K562 (cell line): ENCODE measurements at regions not wholly inside any gene's neighbourhood (a gene's known extent, or its start where the extent isn't known, plus 50 kb on each side); places are given as distances from the start of the nearest gene placed in this dataset.

Experiments
- ATAC-seq: fragments of 200-7000 bp; cut with Tn5 transposase; 3 replicates; pipeline ENCODE4 v1.9.1; 2020; ENCODE audit warnings: moderate library complexity
- BruUV-seq: library from RNA; stranded (reverse); fragments of 400-500 nt; replicated peaks from 2 replicates; lab custom pipeline; 2021; lab: Mats Ljungman, UMichigan
- CTCF ChIA-PET: fragments of 300-600 bp; formaldehyde crosslinking; extraction: SDS; loops from one replicate; lab custom pipeline; 2021; ENCODE audit warnings: low intra/inter-chr PET ratio; lab: Yijun Ruan, JAX
- POLR2A ChIA-PET: fragments of 300-600, 350-650 bp; sonication (Branson Sonifier 250); formaldehyde crosslinking; extraction: SDS; loops from one replicate; lab custom pipeline; 2021; ENCODE audit warnings: antibody characterized with exemption, inconsistent platforms; lab: Yijun Ruan, JAX
- DNase-seq, 4 experiments: peaks; one replicate each; pipeline versions ENCODE4 v3.0.0 to v3.0.0-alpha.2; 2011 to 2018; ENCODE audit warnings: low spot score in 3 of 4, mixed read lengths in 3 of 4; ENCODE audit errors: extremely low read depth in 1 of 4
- FAIRE-seq: peaks from 2 replicates; lab custom pipeline; 2011; peaks lifted over from hg19 to GRCh38; lab: Jason Lieb, UNC
- H2AFZ ChIP-seq: 2 replicates; pipeline ENCODE4 v1.6.0; 2011; ENCODE audit warnings: low read depth, low read length, control low read depth, inconsistent platforms
- H3K27ac ChIP-seq: fragments of 200-600 bp; 3 replicates; pipeline ENCODE4 v1.8.0; 2011; ENCODE audit warnings: low read depth, mild to moderate bottlenecking, control low read depth, inconsistent platforms, low read length, moderate library complexity, mixed read lengths; ENCODE audit errors: extremely low read depth
- H3K27me3 ChIP-seq, 2 experiments: fragments of 300-600 bp in 1 of 2; 2 replicates in 1 of 2; 3 replicates in 1 of 2; pipeline versions ENCODE4 v1.6.0 to v1.8.0; 2011; ENCODE audit warnings: inconsistent platforms in 2 of 2, low read length in 2 of 2, mild to moderate bottlenecking in 1 of 2, mixed read lengths in 1 of 2, moderate library complexity in 1 of 2; ENCODE audit not compliant: control insufficient read depth in 2 of 2, insufficient read depth in 2 of 2
- H3K36me3 ChIP-seq: fragments of 300-600 bp; 3 replicates; pipeline ENCODE4 v1.8.0; 2011; ENCODE audit warnings: mild to moderate bottlenecking, low read length, inconsistent platforms; ENCODE audit not compliant: control insufficient read depth, insufficient read depth
- H3K4me1 ChIP-seq, 2 experiments: fragments of 200-600 bp in 1 of 2; replicated peaks in 1 of 2; 2 replicates in 1 of 2; 3 replicates in 1 of 2; pipeline versions ENCODE4 v1.5.1 to v1.8.0; 2011; ENCODE audit warnings: inconsistent platforms in 2 of 2, low read length in 2 of 2, mild to moderate bottlenecking in 1 of 2, mixed read lengths in 1 of 2, moderate library complexity in 1 of 2; ENCODE audit not compliant: control insufficient read depth in 2 of 2, insufficient read depth in 2 of 2
- H3K4me2 ChIP-seq: 2 replicates; pipeline ENCODE4 v1.6.1; 2011; ENCODE audit warnings: low read length, control low read depth, inconsistent platforms, mixed read lengths; ENCODE audit not compliant: insufficient read depth
- H3K4me3 ChIP-seq: fragments of 200-600 bp; sonication (generic), shearing (Covaris generic); 2 replicates; pipeline ENCODE4 v1.5.1; 2016; ENCODE audit warnings: control low read depth, inconsistent platforms
- H3K79me2 ChIP-seq: fragments of 200-600 bp; 3 replicates; pipeline ENCODE4 v1.8.0; 2011; ENCODE audit warnings: low read length, inconsistent platforms; ENCODE audit not compliant: control insufficient read depth, insufficient read depth
- H3K9ac ChIP-seq, 2 experiments: 2 replicates each; pipeline versions ENCODE4 v1.6.0 to v1.6.1; 2011; ENCODE audit warnings: low read depth in 2 of 2, low read length in 2 of 2, control low read depth in 1 of 2, inconsistent platforms in 1 of 2, mild to moderate bottlenecking in 1 of 2, mixed read lengths in 1 of 2; ENCODE audit not compliant: insufficient read depth in 1 of 2
- H3K9me1 ChIP-seq: one replicate; pipeline ENCODE4 v1.6.0; 2011; ENCODE audit warnings: inconsistent platforms, mild to moderate bottlenecking, low read length, moderate library complexity; ENCODE audit not compliant: control insufficient read depth, insufficient read depth
- H3K9me3 ChIP-seq: replicated peaks from 2 replicates; pipeline ENCODE4 v1.5.1; 2011; ENCODE audit warnings: low read depth, low read length, inconsistent platforms; ENCODE audit not compliant: control insufficient read depth, insufficient read depth
- H4K20me1 ChIP-seq: replicated peaks from 2 replicates; pipeline ENCODE4 v1.6.1; 2011; ENCODE audit warnings: low read length, inconsistent platforms, mixed read lengths; ENCODE audit not compliant: control insufficient read depth, insufficient read depth
- ADNP ChIP-seq: fragments of 200-800 bp; sonication (Bioruptor generic); IDR thresholded peaks from 2 replicates; pipeline ENCODE4 v1.6.1; 2016; ENCODE audit warnings: missing genetic modification characterization, missing compliant biosample characterization
- DPF2 ChIP-seq: fragments of 450-650 bp; IDR thresholded peaks from 2 replicates; pipeline ENCODE4 v1.6.1; 2016
- IRF2 ChIP-seq: sonication (generic); formaldehyde crosslinking; IDR thresholded peaks from 2 replicates; pipeline ENCODE4 v1.8.1; 2022; ENCODE audit warnings: mild to moderate bottlenecking, missing genetic modification reagents
- NBN ChIP-seq: fragments of 450-650 bp; IDR thresholded peaks from 2 replicates; pipeline ENCODE4 v1.6.1; 2016; ENCODE audit warnings: low read depth, mild to moderate bottlenecking
- OTX1 ChIP-seq: fragments of 450-650 bp; formaldehyde crosslinking; IDR thresholded peaks from 2 replicates; pipeline ENCODE4 v1.4.0; 2022; ENCODE audit warnings: mild to moderate bottlenecking
- PML ChIP-seq: IDR thresholded peaks from 2 replicates; pipeline ENCODE4 v1.6.1; 2012; ENCODE audit warnings: low read length, inconsistent platforms
- TSC22D4 ChIP-seq: fragments of 450-650 bp; IDR thresholded peaks from 2 replicates; pipeline ENCODE4 v1.6.1; 2016; ENCODE audit warnings: missing genetic modification characterization, missing biosample characterization, control low read depth
- ZFP1 ChIP-seq: fragments of 450-650 bp; formaldehyde crosslinking; IDR thresholded peaks from 2 replicates; pipeline ENCODE4 v1.4.0; 2020; ENCODE audit warnings: mild to moderate bottlenecking, mixed read lengths
- ZNF143 ChIP-seq: sonication (generic); formaldehyde crosslinking; IDR thresholded peaks from 2 replicates; pipeline ENCODE4 v1.9.0; 2022; ENCODE audit warnings: mild to moderate bottlenecking, missing genetic modification reagents
- ZNF23 ChIP-seq: fragments of 250-450 bp; sonication (Bioruptor Pico); IDR thresholded peaks from 2 replicates; pipeline ENCODE4 v1.4.0; 2020; ENCODE audit warnings: mild to moderate bottlenecking
- ZNF785 ChIP-seq: fragments of 250-450 bp; sonication (Bioruptor Pico); IDR thresholded peaks from 2 replicates; pipeline ENCODE4 v1.4.0; 2020; ENCODE audit warnings: mild to moderate bottlenecking
- WGBS: fragments of 100-300 bp; shearing (Covaris generic); methylation state at CpG from one replicate; pipeline ENCODE4 v1.1.6; 2016; ENCODE audit warnings: low coverage, mixed read lengths; ENCODE audit not compliant: insufficient coverage; ENCODE audit errors: missing lambda C conversion rate; 5-methylcytosine and 5-hydroxymethylcytosine counted together
- in situ Hi-C: fragments of 300-500 bp; cut with MboI; formaldehyde crosslinking; loops from 4 replicates; pipeline ENCODE4 v1.15.0; 2018; ENCODE audit warnings: inconsistent platforms, mixed read lengths
- intact Hi-C: fragments of 100-400 bp; cut with micrococcal nuclease; formaldehyde crosslinking; loops from 2 replicates; pipeline ENCODE4 v1.14.2; 2022
- TF ChIP-seq, protein P1 (sequence below): IDR thresholded peaks from 3 replicates; pipeline ENCODE4 v1.6.1; 2011; ENCODE audit warnings: borderline replicate concordance, mild to moderate bottlenecking; ENCODE audit not compliant: insufficient read length, insufficient read depth

DNA sequence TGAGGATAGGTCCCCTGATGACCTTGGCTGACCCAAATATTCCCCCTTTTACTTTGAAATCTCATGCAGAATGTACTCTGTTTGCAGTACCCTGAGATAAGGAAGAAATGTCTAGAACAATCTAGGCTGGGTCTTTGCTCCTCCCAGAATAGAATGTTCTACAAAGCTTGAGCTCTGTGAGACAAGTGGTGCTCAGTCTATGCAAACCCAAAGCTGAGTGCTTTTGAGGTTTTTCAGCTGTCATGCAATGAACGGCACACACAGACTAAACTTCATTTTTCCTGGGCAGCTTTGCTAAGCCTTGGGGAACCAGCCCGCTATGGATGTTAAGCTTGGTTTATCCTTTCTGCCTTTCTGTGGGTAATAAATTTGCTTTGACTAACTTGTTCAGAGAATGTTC is 513.6 kb downstream of the FAT4 start:
- intact Hi-C loops = no loop called here
- FAIRE-seq (no peak), DNase-seq (no peak)
- H3K9ac ChIP-seq = no peak overlapping the region
- no peaks in the 10 kb centered on the region for H3K9me1 ChIP-seq
- TF ChIP-seq ZNF143 (CRISPR knock-in tag) (no peak), IRF2 (CRISPR knock-in tag) (no peak), DPF2 (no peak)
- TF ChIP-seq, all 486 proteins: peak for 0
- BruUV-seq = no TSS peak
- no peak overlapping the region for H3K4me2 ChIP-seq
- no peaks in the 10 kb centered on the region for H3K4me1 ChIP-seq
- H3K79me2 ChIP-seq = no peaks in the 10 kb centered on the region
- in situ Hi-C loops = no loop called here
- no peak overlapping the region for H3K4me3 ChIP-seq
- WGBS = 0% methylated on average over 2 of the region's 2 CpGs
- H3K27ac ChIP-seq = no peak overlapping the region
- H3K36me3 ChIP-seq = no peaks in the 10 kb centered on the region
- no peaks in the 10 kb centered on the region for H4K20me1 ChIP-seq
- no peak overlapping the region for H2AFZ ChIP-seq
- ATAC-seq = no peak
- CTCF ChIA-PET = no interaction called here
- no peaks in the 10 kb centered on the region for H3K27me3 ChIP-seq
- POLR2A ChIA-PET = no interaction called here
- H3K9me3 ChIP-seq = no peaks in the 10 kb centered on the region

DNA sequence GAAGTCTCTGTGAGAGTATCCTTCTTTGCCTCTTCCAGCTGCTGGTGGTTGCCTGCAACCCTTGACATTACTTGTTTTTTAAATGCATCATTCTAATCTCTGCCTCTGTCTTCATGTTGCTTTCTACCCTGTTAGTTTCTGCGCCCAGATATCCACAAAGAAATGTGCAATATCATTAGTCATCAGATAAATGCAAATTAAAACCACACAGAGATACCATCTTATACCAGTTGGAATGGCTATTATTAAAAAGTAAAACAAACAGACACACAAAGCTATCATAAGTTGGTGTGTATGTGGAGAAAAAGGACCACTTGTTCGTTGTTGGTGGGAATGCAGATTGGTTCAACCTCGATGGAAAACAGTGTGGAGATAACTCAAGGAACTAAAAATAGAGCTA is 517.4 kb downstream of the FAT4 start:
- no peaks in the 10 kb centered on the region for H3K36me3 ChIP-seq
- no peaks in the 10 kb centered on the region for H3K9me1 ChIP-seq
- FAIRE-seq (no peak), DNase-seq (no peak), ATAC-seq (no peak)
- in situ Hi-C loops = no loop called here
- no peak overlapping the region for H3K27ac ChIP-seq
- no peaks in the 10 kb centered on the region for H3K27me3 ChIP-seq
- CTCF ChIA-PET = no interaction called here
- H3K4me3 ChIP-seq = no peak overlapping the region
- intact Hi-C loops = no loop called here
- WGBS = 2% methylated on average over 3 of the region's 3 CpGs
- no peaks in the 10 kb centered on the region for H3K9me3 ChIP-seq
- H3K79me2 ChIP-seq = no peaks in the 10 kb centered on the region
- no peaks in the 10 kb centered on the region for H3K4me1 ChIP-seq
- H3K9ac ChIP-seq = no peak overlapping the region
- H4K20me1 ChIP-seq = no peaks in the 10 kb centered on the region
- no peak overlapping the region for H3K4me2 ChIP-seq
- H2AFZ ChIP-seq = no peak overlapping the region
- BruUV-seq = no TSS peak
- POLR2A ChIA-PET = no interaction called here
- TF ChIP-seq ADNP (tag) (no peak), TSC22D4 (tag) (no peak), ZNF785 (CRISPR knock-in tag) (no peak), PML (no peak), NBN (no peak), ZNF23 (no peak), OTX1 (CRISPR knock-in tag) (no peak), ZFP1 (CRISPR knock-in tag) (no peak)
- TF ChIP-seq, protein P1, sequence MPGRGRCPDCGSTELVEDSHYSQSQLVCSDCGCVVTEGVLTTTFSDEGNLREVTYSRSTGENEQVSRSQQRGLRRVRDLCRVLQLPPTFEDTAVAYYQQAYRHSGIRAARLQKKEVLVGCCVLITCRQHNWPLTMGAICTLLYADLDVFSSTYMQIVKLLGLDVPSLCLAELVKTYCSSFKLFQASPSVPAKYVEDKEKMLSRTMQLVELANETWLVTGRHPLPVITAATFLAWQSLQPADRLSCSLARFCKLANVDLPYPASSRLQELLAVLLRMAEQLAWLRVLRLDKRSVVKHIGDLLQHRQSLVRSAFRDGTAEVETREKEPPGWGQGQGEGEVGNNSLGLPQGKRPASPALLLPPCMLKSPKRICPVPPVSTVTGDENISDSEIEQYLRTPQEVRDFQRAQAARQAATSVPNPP = no peak
